Prostate gland (tissue), 2 donors: ENCODE measurements at regions not wholly inside any gene's neighbourhood (a gene's known extent, or its start where the extent isn't known, plus 50 kb on each side); places are given as distances from the start of the nearest gene placed in this dataset.
"Not testable (repeated sequence)": the region's sequence is repeated elsewhere in the genome, so short reads cannot be mapped to it uniquely, and the experiment has no call there.

ENCODE experiments used
- DNase-seq: peaks from one replicate; pipeline ENCODE4 v3.0.0-alpha.2; 2019; ENCODE audit warnings: low spot score
- H3K27ac ChIP-seq, 2 donors: fragments of 200-600 bp; sonication (generic); 2 replicates each; pipeline ENCODE4 v1.5.1; 2017 to 2019
- H3K27me3 ChIP-seq: fragments of 200-600 bp; sonication (generic); replicated peaks from 2 replicates; pipeline ENCODE4 v1.5.1; 2019; ENCODE audit not compliant: insufficient read depth
- H3K36me3 ChIP-seq, 2 donors: fragments of 200-600 bp; sonication (generic); 1 replicate in 1 of 2; 2 replicates in 1 of 2; pipeline versions ENCODE4 v1.5.1 to v1.8.1; 2017 to 2019
- H3K4me1 ChIP-seq: fragments of 200-600 bp; sonication (generic); replicated peaks from 2 replicates; pipeline ENCODE4 v1.5.1; 2019
- H3K4me3 ChIP-seq, 2 donors: fragments of 200-600 bp; sonication (generic); 2 replicates each; pipeline ENCODE4 v1.5.1; 2017 to 2019
- H3K9me3 ChIP-seq: fragments of 200-600 bp; sonication (generic); 2 replicates; pipeline ENCODE4 v1.5.1; 2017
- POLR2A ChIP-seq: fragments of 450-650 bp; IDR thresholded peaks from one replicate; pipeline ENCODE4 v1.6.1; 2016; ENCODE audit warnings: antibody characterized with exemption, mild to moderate bottlenecking
- POLR2AphosphoS5 ChIP-seq: sonication (generic); formaldehyde crosslinking; IDR thresholded peaks from one replicate; pipeline ENCODE4 v1.6.1; 2017; ENCODE audit warnings: antibody characterized with exemption
- WGBS: methylation state at CpG from one replicate; pipeline ENCODE4 v1.1.5; 2018; 5-methylcytosine and 5-hydroxymethylcytosine counted together
- intact Hi-C: fragments of 100-400 bp; cut with DNase I; formaldehyde crosslinking; loops from one replicate; pipeline ENCODE4 v1.14.2; 2022
- TF ChIP-seq, protein P1 (sequence below), 4 experiments: fragments of 200-600 bp in 2 of 4; fragments of 450-650 bp in 2 of 4; sonication (generic) in 2 of 4; IDR thresholded peaks; 1 replicate in 3 of 4; 2 replicates in 1 of 4; pipeline ENCODE4 v1.5.1; 2016 to 2019; ENCODE audit warnings: antibody characterized with exemption in 4 of 4, mild to moderate bottlenecking in 2 of 4, moderate library complexity in 2 of 4

GRCh38 chr6:22173311-22173710 lies 123.5 kb downstream of the PRL start:
- intact Hi-C loops, result no loop called here
- H3K4me3 ChIP-seq, result no peak overlapping the region
- H3K27ac ChIP-seq, result no peak overlapping the region

DNA sequence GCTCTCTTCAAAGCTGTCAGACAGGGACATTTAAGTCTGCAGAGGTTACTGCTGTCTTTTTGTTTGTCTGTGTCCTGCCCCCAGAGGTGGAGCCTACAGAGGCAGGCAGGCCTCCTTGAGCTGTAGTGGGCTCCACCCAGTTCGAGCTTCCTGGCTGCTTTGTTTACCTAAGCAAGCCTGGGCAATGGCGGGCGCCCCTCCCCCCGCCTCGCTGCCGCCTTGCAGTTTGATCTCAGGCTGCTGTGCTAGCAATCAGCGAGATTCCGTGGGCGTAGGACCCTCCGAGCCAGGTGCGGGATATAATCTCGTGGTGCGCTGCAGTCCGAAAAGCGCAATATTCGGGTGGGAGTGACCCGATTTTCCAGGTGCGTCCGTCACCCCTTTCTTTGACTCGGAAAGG lies 116.6 kb downstream of the PRL start:
- WGBS, result 97% methylated on average over 16 of the region's 20 CpGs
- H3K36me3 ChIP-seq, result not testable (repeated sequence)

More at GRCh38 chr6:22173311-22173710, 123.5 kb downstream of the PRL start:
- H3K36me3 ChIP-seq, result no peaks in the 10 kb centered on the region
- no peak for DNase-seq
- no peaks in the 10 kb centered on the region for H3K27me3 ChIP-seq
- H3K9me3 ChIP-seq, result no peaks in the 10 kb centered on the region
- TF ChIP-seq, protein P1, sequence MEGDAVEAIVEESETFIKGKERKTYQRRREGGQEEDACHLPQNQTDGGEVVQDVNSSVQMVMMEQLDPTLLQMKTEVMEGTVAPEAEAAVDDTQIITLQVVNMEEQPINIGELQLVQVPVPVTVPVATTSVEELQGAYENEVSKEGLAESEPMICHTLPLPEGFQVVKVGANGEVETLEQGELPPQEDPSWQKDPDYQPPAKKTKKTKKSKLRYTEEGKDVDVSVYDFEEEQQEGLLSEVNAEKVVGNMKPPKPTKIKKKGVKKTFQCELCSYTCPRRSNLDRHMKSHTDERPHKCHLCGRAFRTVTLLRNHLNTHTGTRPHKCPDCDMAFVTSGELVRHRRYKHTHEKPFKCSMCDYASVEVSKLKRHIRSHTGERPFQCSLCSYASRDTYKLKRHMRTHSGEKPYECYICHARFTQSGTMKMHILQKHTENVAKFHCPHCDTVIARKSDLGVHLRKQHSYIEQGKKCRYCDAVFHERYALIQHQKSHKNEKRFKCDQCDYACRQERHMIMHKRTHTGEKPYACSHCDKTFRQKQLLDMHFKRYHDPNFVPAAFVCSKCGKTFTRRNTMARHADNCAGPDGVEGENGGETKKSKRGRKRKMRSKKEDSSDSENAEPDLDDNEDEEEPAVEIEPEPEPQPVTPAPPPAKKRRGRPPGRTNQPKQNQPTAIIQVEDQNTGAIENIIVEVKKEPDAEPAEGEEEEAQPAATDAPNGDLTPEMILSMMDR (IDR thresholded peaks at IDR 0.05), result no peak
- TF ChIP-seq POLR2A (no peak), POLR2AphosphoS5 (no peak)
- H3K4me1 ChIP-seq, result no peaks in the 10 kb centered on the region

DNA sequence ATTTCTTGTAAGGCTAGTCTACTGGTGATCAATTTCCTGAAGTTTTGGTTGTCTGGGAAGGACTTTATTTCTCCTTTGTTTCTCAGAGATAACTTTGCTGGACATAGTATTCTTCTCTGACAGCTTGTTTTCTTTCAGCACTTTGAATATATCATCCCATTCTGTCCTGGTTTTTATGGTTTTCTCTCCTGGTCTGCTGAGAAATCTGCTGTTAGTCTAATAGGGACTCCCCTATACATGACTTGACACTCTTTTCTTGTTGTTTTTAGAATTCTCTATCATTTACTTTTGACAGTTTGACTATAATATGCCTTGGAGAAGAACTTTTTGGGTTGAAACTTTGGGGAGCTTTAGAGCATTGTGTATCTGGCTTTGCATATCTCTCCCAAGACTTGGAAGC lies 112.5 kb downstream of the PRL start:
- DNase-seq, result no peak
- TF ChIP-seq, protein P1 (IDR thresholded peaks at IDR 0.05), result no peak
- TF ChIP-seq POLR2AphosphoS5 (no peak), POLR2A (no peak)
- intact Hi-C loops, result no loop called here
- no peaks in the 10 kb centered on the region for H3K9me3 ChIP-seq
- H3K4me3 ChIP-seq, result no peak overlapping the region
- H3K27ac ChIP-seq, result no peak overlapping the region
- H3K27me3 ChIP-seq, result no peaks in the 10 kb centered on the region
- H3K4me1 ChIP-seq, result no peaks in the 10 kb centered on the region
- H3K36me3 ChIP-seq, result no peaks in the 10 kb centered on the region

More for the DNA sequence above, 116.6 kb downstream of the PRL start:
- DNase-seq, H3K4me3 ChIP-seq, intact Hi-C loops, H3K9me3 ChIP-seq, H3K27me3 ChIP-seq, H3K4me1 ChIP-seq, H3K27ac ChIP-seq: not testable (repeated sequence)

DNA sequence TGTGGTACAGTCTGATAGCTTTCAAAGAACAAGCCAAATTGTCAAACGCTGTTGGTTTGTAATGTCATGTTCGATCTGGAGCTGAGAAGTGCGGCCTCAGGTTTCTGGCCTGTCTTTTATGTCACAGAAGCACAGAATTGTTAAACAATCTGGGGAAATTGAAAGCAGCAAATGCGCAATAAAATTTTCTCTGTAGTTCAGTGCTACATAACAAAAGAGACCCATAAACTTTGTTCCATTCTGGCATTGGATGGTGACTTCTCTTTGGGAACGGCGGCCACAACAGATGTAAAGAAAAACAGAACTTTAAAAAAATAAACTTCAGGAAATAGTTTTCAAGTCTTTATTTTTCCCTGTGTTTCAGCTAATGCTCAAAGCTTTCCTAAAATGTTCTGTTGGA lies 106.9 kb downstream of the PRL start:
- Histone ChIP-seq H3K27ac (no peak overlapping the region), H3K27me3 (no peaks in the 10 kb centered on the region), H3K9me3 (no peaks in the 10 kb centered on the region), H3K4me3 (no peak overlapping the region), H3K36me3 (no peaks in the 10 kb centered on the region), H3K4me1 (no peaks in the 10 kb centered on the region)
- TF ChIP-seq, protein P1 (IDR thresholded peaks at IDR 0.05), result no peak
- TF ChIP-seq POLR2A (no peak), POLR2AphosphoS5 (no peak)
- 80% methylated on average over 6 of the region's 6 CpGs for WGBS
- intact Hi-C loops, result no loop called here
- DNase-seq, result no peak

DNA sequence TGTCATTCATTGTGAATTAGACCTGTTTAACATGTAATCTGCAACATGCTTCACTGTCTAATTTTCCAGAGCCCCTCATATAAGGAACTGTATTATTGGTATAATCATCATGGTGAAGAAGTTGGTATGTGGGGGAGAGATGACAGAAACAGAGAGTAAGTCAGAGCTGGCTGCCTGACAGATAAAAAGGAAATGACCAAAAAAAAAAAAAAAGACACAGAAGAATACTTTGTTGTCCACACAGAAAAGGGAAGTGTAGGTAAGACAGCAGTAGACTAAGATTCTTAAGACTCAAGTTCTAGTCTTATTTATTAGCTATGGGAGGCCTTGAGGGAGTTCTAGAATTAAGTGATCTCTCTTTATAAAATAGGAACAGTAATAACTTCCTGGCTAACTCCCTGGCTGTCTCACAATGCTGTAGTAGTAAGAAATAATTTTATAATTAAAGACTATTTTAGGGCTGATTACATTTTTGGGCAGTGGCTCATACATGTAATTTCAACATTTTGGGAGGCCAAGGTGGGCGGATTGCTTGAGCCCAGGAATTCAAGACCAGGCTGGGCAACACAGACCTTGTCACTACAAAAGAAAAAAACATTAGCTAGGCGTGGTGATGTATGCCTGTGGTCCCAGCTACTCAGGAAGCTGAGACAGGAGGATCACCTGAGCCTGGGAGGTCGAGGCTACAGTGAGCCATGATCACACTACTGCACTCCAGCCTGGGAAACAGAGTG lies 102.5 kb downstream of the PRL start:
- WGBS, result 85% methylated on average over 3 of the region's 3 CpGs
- H3K9me3 ChIP-seq, result no peaks in the 10 kb centered on the region
- DNase-seq, result no peak
- H3K4me3 ChIP-seq, result no peak overlapping the region
- intact Hi-C loops, result no loop called here
- H3K36me3 ChIP-seq, result no peaks in the 10 kb centered on the region
- no peak for TF ChIP-seq POLR2AphosphoS5
- no peaks in the 10 kb centered on the region for H3K4me1 ChIP-seq
- H3K27ac ChIP-seq, result no peak overlapping the region
- H3K27me3 ChIP-seq, result no peaks in the 10 kb centered on the region

- Histone ChIP-seq H3K27me3 (no peaks in the 10 kb centered on the region), H3K27ac (no peak overlapping the region), H3K9me3 (no peaks in the 10 kb centered on the region), H3K36me3 (no peaks in the 10 kb centered on the region), H3K4me1 (no peaks in the 10 kb centered on the region), H3K4me3 (no peak overlapping the region)
- WGBS, result 88% methylated on average over 3 of the region's 3 CpGs
- no peak for TF ChIP-seq POLR2A
- TF ChIP-seq, protein P1 (IDR thresholded peaks at IDR 0.05), result no peak
- no peak for TF ChIP-seq POLR2AphosphoS5
- intact Hi-C loops, result no loop called here
- no peak for DNase-seq
These were observed 97.1 kb downstream of the PRL start for GRCh38 chr6:22199771-22200170.
